Calu3 (cell line): ENCODE measurements at regions not wholly inside any gene's neighbourhood (a gene's known extent, or its start where the extent isn't known, plus 50 kb on each side); places are given as distances from the start of the nearest gene placed in this dataset.

Experiments
- BruUV-seq: library from RNA; stranded (reverse); fragments of 400-500 nt; replicated peaks from 2 replicates; lab custom pipeline; 2021; lab: Mats Ljungman, UMichigan
- CTCF ChIA-PET: fragments of 300-600 bp; sonication (Branson Sonifier 250); formaldehyde crosslinking; loops from one replicate; lab custom pipeline; 2022; ENCODE audit warnings: antibody characterized with exemption; lab: Charles Lee
- DNase-seq: peaks from one replicate; pipeline ENCODE4 v3.0.0; 2022
- H3K27ac Mint-ChIP-seq: one replicate; pipeline ENCODE4 v1.8.0; 2022; ENCODE audit warnings: mixed read lengths; ENCODE audit not compliant: unreplicated experiment
- H3K27me3 Mint-ChIP-seq: one replicate; pipeline ENCODE4 v1.8.0; 2022; ENCODE audit warnings: mixed read lengths; ENCODE audit not compliant: unreplicated experiment
- H3K36me3 Mint-ChIP-seq: one replicate; pipeline ENCODE4 v1.8.0; 2022; ENCODE audit warnings: mild to moderate bottlenecking, moderate library complexity, mixed read lengths; ENCODE audit not compliant: insufficient read depth, unreplicated experiment
- H3K4me1 Mint-ChIP-seq: one replicate; pipeline ENCODE4 v1.8.0; 2022; ENCODE audit warnings: mild to moderate bottlenecking, low read depth, mixed read lengths; ENCODE audit not compliant: unreplicated experiment
- H3K4me3 Mint-ChIP-seq: one replicate; pipeline ENCODE4 v1.8.0; 2022; ENCODE audit warnings: mild to moderate bottlenecking, low read depth, moderate library complexity, mixed read lengths; ENCODE audit not compliant: unreplicated experiment
- H3K9me3 Mint-ChIP-seq: one replicate; pipeline ENCODE4 v1.8.0; 2022; ENCODE audit warnings: low read depth, mixed read lengths; ENCODE audit not compliant: unreplicated experiment
- intact Hi-C: fragments of 100-400 bp; cut with micrococcal nuclease; formaldehyde crosslinking; loops from one replicate; pipeline ENCODE4 v1.10.0; 2022; ENCODE audit not compliant: unreplicated experiment
- TF ChIP-seq, protein P1 (sequence below): fragments of 200-600 bp; IDR thresholded peaks from one replicate; pipeline ENCODE4 v1.8.0; 2022; ENCODE audit warnings: antibody characterized with exemption; ENCODE audit not compliant: unreplicated experiment

DNA sequence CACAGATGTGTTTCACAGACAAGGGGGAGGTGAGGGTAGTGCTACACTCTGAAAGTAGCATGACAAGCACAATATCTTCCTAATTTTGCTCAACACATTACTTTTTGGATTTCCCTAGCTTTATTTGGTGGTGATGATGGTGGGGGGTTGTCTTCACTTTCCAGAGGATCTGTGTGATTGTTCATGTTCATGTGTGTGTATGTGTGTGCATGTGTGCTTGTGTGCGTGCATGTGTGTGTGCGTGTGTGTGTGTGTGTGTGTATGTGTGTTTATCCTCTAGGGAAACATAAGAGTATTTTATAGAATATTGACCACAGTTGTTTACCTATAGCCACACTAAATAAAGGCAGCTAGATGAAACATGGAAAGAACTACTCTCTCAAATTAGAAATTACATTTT lies 183.8 kb upstream of the EYA4 start:
- intact Hi-C loops: no loop called here
- no peak for DNase-seq
- Mint-ChIP-seq H3K4me3 (no peak overlapping the region), H3K27ac (no peak overlapping the region), H3K9me3 (peaks cover 3% of the 10 kb centered on the region), H3K27me3 (no peaks in the 10 kb centered on the region), H3K4me1 (peaks cover 8% of the 10 kb centered on the region), H3K36me3 (no peaks in the 10 kb centered on the region)
- TF ChIP-seq, protein P1, sequence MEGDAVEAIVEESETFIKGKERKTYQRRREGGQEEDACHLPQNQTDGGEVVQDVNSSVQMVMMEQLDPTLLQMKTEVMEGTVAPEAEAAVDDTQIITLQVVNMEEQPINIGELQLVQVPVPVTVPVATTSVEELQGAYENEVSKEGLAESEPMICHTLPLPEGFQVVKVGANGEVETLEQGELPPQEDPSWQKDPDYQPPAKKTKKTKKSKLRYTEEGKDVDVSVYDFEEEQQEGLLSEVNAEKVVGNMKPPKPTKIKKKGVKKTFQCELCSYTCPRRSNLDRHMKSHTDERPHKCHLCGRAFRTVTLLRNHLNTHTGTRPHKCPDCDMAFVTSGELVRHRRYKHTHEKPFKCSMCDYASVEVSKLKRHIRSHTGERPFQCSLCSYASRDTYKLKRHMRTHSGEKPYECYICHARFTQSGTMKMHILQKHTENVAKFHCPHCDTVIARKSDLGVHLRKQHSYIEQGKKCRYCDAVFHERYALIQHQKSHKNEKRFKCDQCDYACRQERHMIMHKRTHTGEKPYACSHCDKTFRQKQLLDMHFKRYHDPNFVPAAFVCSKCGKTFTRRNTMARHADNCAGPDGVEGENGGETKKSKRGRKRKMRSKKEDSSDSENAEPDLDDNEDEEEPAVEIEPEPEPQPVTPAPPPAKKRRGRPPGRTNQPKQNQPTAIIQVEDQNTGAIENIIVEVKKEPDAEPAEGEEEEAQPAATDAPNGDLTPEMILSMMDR: no peak
- BruUV-seq: no TSS peak
- CTCF ChIA-PET: no interaction called here

DNA sequence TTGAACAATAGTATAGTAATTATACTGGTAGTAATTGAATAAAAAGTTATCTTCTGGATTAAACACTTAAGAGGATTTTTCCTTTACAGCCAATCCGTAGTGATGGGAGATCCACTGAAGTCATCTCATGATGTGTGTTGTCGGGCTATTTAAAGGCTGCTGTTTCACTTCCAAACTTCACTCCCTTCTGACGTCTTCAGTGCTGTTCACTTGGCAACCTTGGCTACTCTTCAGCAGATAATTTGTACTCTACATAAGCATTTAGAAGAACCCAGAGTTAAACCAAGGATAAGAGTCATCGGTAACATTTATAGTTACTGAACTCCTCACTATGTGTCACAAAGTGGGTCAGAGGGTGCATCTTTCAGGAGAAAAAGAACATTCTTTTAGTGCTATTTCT lies 179.1 kb upstream of the EYA4 start:
- H3K36me3 Mint-ChIP-seq: no peaks in the 10 kb centered on the region
- CTCF ChIA-PET: no interaction called here
- no peak overlapping the region for H3K4me3 Mint-ChIP-seq
- H3K4me1 Mint-ChIP-seq: no peaks in the 10 kb centered on the region
- TF ChIP-seq, protein P1: no peak
- no peak overlapping the region for H3K27ac Mint-ChIP-seq
- intact Hi-C loops: no loop called here
- no TSS peak for BruUV-seq
- no peaks in the 10 kb centered on the region for H3K9me3 Mint-ChIP-seq
- DNase-seq: no peak
- no peaks in the 10 kb centered on the region for H3K27me3 Mint-ChIP-seq

DNA sequence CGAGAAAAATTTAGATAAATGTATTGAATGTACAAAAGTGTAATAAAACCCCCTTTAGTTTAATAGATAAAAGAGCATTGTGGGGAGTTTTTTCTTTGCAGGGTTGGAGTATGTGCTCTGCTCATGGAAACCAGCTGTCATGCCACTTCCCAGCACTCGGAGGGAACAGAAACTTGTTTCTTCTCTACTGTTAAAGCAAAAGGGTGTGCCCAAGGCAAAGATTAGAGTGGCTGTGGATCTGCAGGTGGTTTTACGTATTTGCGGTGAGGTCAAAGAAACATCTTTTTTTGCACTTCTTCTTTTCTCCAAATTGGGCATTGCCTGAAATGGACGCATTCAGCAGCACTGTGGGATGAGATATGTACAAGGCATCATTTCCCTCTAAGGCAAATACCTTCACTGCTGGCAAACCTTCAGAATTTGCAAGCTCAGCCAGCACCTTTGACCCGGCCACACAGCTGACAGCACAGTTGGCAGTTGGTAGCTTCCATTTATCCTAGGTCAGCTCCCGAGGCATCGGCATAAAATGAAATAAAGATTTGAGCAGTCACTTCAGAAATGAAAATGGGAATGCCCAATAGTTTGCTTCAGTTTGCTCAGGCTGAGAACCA lies 178.4 kb upstream of the EYA4 start:
- CTCF ChIA-PET: no interaction called here
- no peaks in the 10 kb centered on the region for H3K4me1 Mint-ChIP-seq
- intact Hi-C loops: no loop called here
- TF ChIP-seq, protein P1: no peak
- DNase-seq: no peak
- no peaks in the 10 kb centered on the region for H3K9me3 Mint-ChIP-seq
- H3K27ac Mint-ChIP-seq: no peak overlapping the region
- H3K36me3 Mint-ChIP-seq: no peaks in the 10 kb centered on the region
- H3K27me3 Mint-ChIP-seq: no peaks in the 10 kb centered on the region
- BruUV-seq: no TSS peak
- H3K4me3 Mint-ChIP-seq: no peak overlapping the region

DNA sequence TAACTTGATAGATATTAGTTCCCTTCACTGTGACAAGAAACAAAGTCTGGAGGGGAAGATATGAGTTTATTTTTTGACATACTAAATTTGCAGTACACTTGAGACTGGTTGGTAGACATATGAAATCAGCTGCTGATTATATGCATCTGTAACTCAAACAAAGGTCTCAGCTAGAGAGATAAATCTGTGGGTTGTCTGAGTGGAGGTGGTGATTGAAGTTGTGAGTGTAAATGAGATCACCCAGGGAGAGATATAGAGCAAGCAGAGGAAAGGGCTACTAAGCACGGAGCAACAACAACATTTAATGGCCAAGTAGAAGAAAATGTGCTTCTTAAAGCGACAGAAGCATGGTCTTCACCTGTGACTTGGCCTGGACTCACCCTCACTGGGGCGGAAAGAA lies 173.2 kb upstream of the EYA4 start:
- DNase-seq: no peak
- intact Hi-C loops: no loop called here
- Mint-ChIP-seq H3K9me3 (no peaks in the 10 kb centered on the region), H3K27me3 (no peaks in the 10 kb centered on the region), H3K4me3 (no peak overlapping the region), H3K27ac (no peak overlapping the region), H3K36me3 (no peaks in the 10 kb centered on the region), H3K4me1 (no peaks in the 10 kb centered on the region)
- CTCF ChIA-PET: interaction anchor here (1.2 kb wide), 1 partner anchor 26 kb away, joined by 3 read pairs; no protein-coding TSS in a partner anchor
- BruUV-seq: no TSS peak
- TF ChIP-seq, protein P1: no peak
